WTC11 (cell line): ENCODE measurements at regions not wholly inside any gene's neighbourhood (a gene's known extent, or its start where the extent isn't known, plus 50 kb on each side); places are given as distances from the start of the nearest gene placed in this dataset.
"Not testable (repeated sequence)": the region's sequence is repeated elsewhere in the genome, so short reads cannot be mapped to it uniquely, and the experiment has no call there.

Experiments
- ATAC-seq: fragments of 200-7000 bp; cut with Tn5 transposase; 2 replicates; pipeline ENCODE4 v1.10.0; 2021; ENCODE audit warnings: mild to moderate bottlenecking, moderate library complexity
- CTCF ChIA-PET: fragments of 300-600 bp; sonication (Branson Sonifier 250); formaldehyde crosslinking; loops from one replicate; lab custom pipeline; 2021; ENCODE audit warnings: antibody characterized with exemption; lab: Charles Lee
- POLR2A ChIA-PET: fragments of 350-600 bp; sonication (Branson Sonifier 250); formaldehyde crosslinking; loops from one replicate; lab custom pipeline; 2021; ENCODE audit warnings: antibody characterized with exemption; lab: Charles Lee
- DNase-seq: peaks from one replicate; pipeline ENCODE4 v3.0.0; 2021; ENCODE audit warnings: low spot score
- H3K27ac Mint-ChIP-seq: 2 replicates; pipeline ENCODE4 v1.8.0; 2021; ENCODE audit warnings: mixed read lengths
- H3K27me3 Mint-ChIP-seq: 2 replicates; pipeline ENCODE4 v1.8.0; 2021; ENCODE audit warnings: low read depth, mild to moderate bottlenecking, moderate library complexity, mixed read lengths
- H3K36me3 Mint-ChIP-seq: 2 replicates; pipeline ENCODE4 v1.8.0; 2021; ENCODE audit warnings: mixed read lengths
- H3K4me1 Mint-ChIP-seq: 2 replicates; pipeline ENCODE4 v1.8.0; 2022; ENCODE audit warnings: mixed read lengths
- H3K4me3 Mint-ChIP-seq: 2 replicates; pipeline ENCODE4 v1.8.0; 2021; ENCODE audit warnings: mild to moderate bottlenecking, moderate library complexity, mixed read lengths
- H3K9me3 Mint-ChIP-seq: 2 replicates; pipeline ENCODE4 v1.8.0; 2021; ENCODE audit warnings: mixed read lengths
- AR ChIP-seq: fragments of 250-450 bp; sonication (Bioruptor Pico); IDR thresholded peaks from 2 replicates; pipeline ENCODE4 v1.9.0; 2021; ENCODE audit warnings: mild to moderate bottlenecking
- ATF3 ChIP-seq: sonication (generic); formaldehyde crosslinking; conservative IDR thresholded peaks from 2 replicates; pipeline ENCODE4 v1.8.1; 2022; ENCODE audit warnings: mild to moderate bottlenecking, missing genetic modification reagents
- GTF2I ChIP-seq: fragments of 250-450 bp; sonication (Bioruptor Pico); conservative IDR thresholded peaks from 2 replicates; pipeline ENCODE4 v1.4.0; 2021; ENCODE audit warnings: mild to moderate bottlenecking
- NR1H2 ChIP-seq: sonication (generic); formaldehyde crosslinking; IDR thresholded peaks from 2 replicates; pipeline ENCODE4 v1.9.0; 2021; ENCODE audit warnings: mild to moderate bottlenecking, moderate library complexity, missing genetic modification reagents
- ZNF121 ChIP-seq: sonication (generic); formaldehyde crosslinking; IDR thresholded peaks from 2 replicates; pipeline ENCODE4 v1.8.0; 2023; ENCODE audit warnings: missing genetic modification reagents
- ZNF281 ChIP-seq: sonication (generic); formaldehyde crosslinking; IDR thresholded peaks from 2 replicates; pipeline ENCODE4 v1.8.0; 2023; ENCODE audit warnings: mild to moderate bottlenecking, missing genetic modification reagents
- ZNF317 ChIP-seq: sonication (generic); formaldehyde crosslinking; IDR thresholded peaks from 2 replicates; pipeline ENCODE4 v1.8.1; 2023; ENCODE audit warnings: low read depth, mild to moderate bottlenecking, moderate library complexity, missing genetic modification reagents, borderline replicate concordance
- TF ChIP-seq, protein P1 (sequence below): sonication (generic); formaldehyde crosslinking; IDR thresholded peaks from 2 replicates; pipeline ENCODE4 v1.8.1; 2023; ENCODE audit warnings: mild to moderate bottlenecking, missing genetic modification reagents, moderate library complexity
- TF ChIP-seq, protein P2 (sequence below): fragments of 250-450 bp; sonication (Bioruptor Pico); IDR thresholded peaks from 2 replicates; pipeline ENCODE4 v1.9.0; 2021; ENCODE audit warnings: moderate library complexity, mild to moderate bottlenecking, inconsistent platforms, borderline replicate concordance
- TF ChIP-seq, protein P3 (sequence below): fragments of 250-450 bp; sonication (Bioruptor Pico); IDR thresholded peaks from 2 replicates; pipeline ENCODE4 v2.1.2; 2022; ENCODE audit warnings: mild to moderate bottlenecking, moderate library complexity

DNA sequence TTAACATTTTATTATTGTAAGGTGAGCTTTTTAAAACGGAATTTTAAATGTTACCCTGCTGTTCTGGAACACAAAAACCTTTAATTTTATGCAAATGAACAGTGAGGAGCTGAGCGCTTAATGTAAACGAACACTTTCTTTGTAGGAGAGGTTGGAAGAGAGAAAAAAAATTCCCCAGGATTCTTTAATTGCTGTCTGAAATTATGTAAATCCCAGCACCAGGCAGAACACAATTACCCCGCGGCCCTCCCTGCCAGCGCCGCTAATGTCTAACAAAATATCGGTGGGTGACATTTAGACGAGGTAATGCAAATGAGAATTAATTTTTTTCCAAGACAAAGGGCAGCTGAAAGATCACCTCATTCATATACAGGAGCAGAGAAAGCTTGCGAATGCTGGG is 143.4 kb upstream of the MVB12B start:
- Mint-ChIP-seq H3K27me3 (peaks cover 39% of the 10 kb centered on the region), H3K4me3 (no peak overlapping the region; the same call in 1 of the 2 replicates), H3K9me3 (peaks cover 22% of the 10 kb centered on the region), H3K4me1 (peaks cover 20% of the 10 kb centered on the region), H3K27ac (no peak overlapping the region), H3K36me3 (no peaks in the 10 kb centered on the region)
- ChIA-PET POLR2A (interaction anchor here (0.6 kb wide), 1 partner anchor 1278 kb away, joined by 7 read pairs; no protein-coding TSS in a partner anchor), CTCF (no interaction called here)
- DNase-seq (no peak), ATAC-seq (no peak)
- TF ChIP-seq GTF2I (CRISPR knock-in tag) (no peak), AR (CRISPR knock-in tag) (no peak), ZNF121 (CRISPR knock-in tag) (no peak), ATF3 (CRISPR knock-in tag) (no peak), ZNF281 (CRISPR knock-in tag) (no peak)
- TF ChIP-seq, protein P1, sequence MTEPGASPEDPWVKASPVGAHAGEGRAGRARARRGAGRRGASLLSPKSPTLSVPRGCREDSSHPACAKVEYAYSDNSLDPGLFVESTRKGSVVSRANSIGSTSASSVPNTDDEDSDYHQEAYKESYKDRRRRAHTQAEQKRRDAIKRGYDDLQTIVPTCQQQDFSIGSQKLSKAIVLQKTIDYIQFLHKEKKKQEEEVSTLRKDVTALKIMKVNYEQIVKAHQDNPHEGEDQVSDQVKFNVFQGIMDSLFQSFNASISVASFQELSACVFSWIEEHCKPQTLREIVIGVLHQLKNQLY (CRISPR knock-in tag) = no peak

DNA sequence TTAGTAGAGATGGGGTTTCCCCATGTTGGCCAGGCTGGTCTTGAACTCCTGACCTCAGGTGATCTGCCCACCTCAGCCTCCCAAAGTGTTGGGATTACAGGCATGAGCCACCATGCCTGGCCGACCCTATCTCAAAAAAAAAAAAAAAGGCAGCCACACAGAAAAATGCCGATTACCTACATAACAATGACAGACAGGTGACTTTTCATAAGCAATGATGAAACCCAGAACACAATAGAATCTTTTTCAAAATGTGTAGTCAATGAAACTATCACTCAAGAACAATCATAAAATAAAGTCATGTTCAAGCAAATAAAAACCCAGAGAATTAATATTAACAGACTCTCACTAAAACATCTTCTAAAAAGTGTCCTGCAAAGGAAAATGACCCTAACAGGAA is 135.6 kb upstream of the MVB12B start:
- DNase-seq, POLR2A ChIA-PET, H3K9me3 Mint-ChIP-seq, H3K36me3 Mint-ChIP-seq, H3K4me3 Mint-ChIP-seq, ATAC-seq, H3K27me3 Mint-ChIP-seq, H3K27ac Mint-ChIP-seq, CTCF ChIA-PET: not testable (repeated sequence)
- peak; percentile 54; the same call in 1 of the 2 replicates for TF ChIP-seq ZNF317 (CRISPR knock-in tag)
- H3K4me1 Mint-ChIP-seq = peaks cover 11% of the 10 kb centered on the region

- peaks cover 25% of the 10 kb centered on the region for H3K9me3 Mint-ChIP-seq
These were observed 127.8 kb upstream of the MVB12B start for GRCh38 chr9:126198854-126199253.

More at GRCh38 chr9:126198854-126199253, 127.8 kb upstream of the MVB12B start:
- ChIA-PET POLR2A (no interaction called here), CTCF (no interaction called here)
- TF ChIP-seq, protein P2, sequence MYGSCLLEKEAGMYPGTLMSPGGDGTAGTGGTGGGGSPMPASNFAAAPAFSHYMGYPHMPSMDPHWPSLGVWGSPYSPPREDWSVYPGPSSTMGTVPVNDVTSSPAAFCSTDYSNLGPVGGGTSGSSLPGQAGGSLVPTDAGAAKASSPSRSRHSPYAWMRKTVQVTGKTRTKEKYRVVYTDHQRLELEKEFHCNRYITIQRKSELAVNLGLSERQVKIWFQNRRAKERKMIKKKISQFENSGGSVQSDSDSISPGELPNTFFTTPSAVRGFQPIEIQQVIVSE (CRISPR knock-in tag) = no peak
- TF ChIP-seq, protein P3, sequence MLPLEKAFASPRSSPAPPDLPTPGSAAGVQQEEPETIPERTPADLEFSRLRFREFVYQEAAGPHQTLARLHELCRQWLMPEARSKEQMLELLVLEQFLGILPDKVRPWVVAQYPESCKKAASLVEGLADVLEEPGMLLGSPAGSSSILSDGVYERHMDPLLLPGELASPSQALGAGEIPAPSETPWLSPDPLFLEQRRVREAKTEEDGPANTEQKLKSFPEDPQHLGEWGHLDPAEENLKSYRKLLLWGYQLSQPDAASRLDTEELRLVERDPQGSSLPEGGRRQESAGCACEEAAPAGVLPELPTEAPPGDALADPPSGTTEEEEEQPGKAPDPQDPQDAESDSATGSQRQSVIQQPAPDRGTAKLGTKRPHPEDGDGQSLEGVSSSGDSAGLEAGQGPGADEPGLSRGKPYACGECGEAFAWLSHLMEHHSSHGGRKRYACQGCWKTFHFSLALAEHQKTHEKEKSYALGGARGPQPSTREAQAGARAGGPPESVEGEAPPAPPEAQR (CRISPR knock-in tag) = no peak
- no peak for TF ChIP-seq NR1H2 (CRISPR knock-in tag)
- DNase-seq = no peak
- Mint-ChIP-seq H3K27me3 (peaks cover 3% of the 10 kb centered on the region; the same call in 1 of the 2 replicates), H3K4me3 (no peak overlapping the region), H3K4me1 (peaks cover 4% of the 10 kb centered on the region), H3K36me3 (peaks cover 20% of the 10 kb centered on the region), H3K27ac (no peak overlapping the region)
- ATAC-seq = no peak
